Daoy (cell line): ENCODE measurements at regions not wholly inside any gene's neighbourhood (a gene's known extent, or its start where the extent isn't known, plus 50 kb on each side); places are given as distances from the start of the nearest gene placed in this dataset.
"Not testable (repeated sequence)": the region's sequence is repeated elsewhere in the genome, so short reads cannot be mapped to it uniquely, and the experiment has no call there.

Experiments used
- DNase-seq: peaks from one replicate; pipeline ENCODE4 v3.0.0-alpha.2; 2015; ENCODE audit warnings: low read depth

DNA sequence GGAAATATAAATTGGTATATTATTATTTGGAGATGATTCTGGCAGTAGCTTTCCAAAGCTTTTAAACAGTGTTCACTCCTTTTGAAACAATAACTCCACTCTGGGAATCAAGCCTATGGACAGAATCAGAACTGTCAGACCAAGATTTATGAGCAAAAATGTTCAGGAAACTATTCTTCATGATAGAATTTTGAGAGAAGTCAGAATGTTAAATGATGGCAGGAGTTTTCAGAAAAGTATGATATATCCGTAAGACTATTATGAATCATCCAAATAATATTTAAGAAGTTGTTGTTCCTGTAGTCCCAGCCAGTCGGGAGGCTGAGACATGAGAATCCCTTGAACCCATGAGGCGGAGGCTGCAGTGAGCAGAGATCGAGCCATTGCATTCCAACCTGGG, 50.5 kb upstream of the ADGRG2 start:
- DNase-seq, result no peak

DNA sequence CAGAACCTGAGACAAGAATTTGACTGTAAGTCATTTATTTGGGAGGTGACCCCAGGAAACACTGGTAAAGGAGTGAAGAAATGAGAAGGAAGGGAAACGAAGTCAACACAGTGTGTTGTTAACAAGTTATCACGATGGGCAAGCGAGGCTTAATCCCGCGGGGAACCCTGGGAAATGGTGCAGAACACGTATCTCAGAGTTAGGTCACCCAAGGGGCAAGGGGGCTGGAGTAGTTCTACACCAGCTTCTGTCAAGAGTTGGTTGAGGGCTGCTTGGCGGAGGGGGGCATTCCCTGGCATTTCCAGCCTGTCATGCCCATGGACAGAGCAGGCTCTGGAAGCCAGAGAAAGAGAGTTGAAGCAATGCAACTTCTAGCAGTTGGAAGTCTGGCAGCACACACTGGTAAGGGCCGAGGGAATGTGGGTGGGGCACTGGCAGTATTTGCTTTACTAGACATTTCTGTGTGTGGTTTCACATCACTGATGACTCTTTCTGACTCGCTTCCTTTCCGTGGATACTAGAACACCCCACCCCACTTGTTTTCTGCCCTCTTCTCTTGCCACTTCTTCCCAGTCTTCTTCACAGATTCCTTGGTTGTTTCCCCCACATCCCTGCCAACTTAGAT, 52.2 kb upstream of the ADGRG2 start:
- peak; percentile 58 for DNase-seq

- DNase-seq, result no peak
These were observed 54.8 kb upstream of the ADGRG2 start for GRCh38 chrX:19176901-19177630.

DNA sequence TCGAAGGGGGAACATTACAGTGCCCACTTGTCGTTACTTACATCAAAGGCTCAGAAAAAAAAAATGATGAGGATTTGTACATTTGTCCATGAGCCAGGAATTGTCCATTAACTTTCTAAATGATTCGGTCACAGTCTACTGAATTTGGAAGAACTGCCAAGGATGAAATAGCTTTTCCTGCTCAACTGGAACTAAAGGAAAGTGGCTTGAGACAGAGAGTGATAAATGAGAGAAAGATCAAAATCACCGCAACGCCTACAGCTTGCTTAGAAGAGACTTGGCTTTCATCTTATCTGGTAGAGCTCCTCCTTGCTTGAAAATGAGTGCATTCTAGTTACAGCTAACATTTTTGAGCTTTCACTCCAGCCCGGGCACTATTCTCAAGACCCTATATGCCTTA, 55.5 kb upstream of the ADGRG2 start:
- DNase-seq, result peak; percentile 11

DNA sequence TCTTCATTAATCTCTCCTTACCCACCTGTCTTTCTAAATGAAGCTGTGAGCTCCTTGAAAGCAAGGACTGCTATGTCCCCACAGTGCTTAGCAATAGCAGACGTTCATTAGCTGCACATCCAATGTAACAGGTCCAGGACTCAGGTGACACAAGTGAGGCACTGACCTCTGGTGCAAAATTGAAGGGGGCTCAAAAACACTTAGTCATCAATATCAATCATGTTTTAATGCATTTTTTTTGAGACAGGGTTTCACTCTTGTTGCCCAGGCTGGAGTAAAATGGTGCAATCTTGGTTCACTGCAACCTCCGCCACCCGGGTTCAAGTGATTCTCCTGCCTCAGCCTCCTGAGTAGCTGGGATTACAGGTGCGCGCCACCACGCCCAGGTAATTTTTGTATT, 56.1 kb upstream of the ADGRG2 start:
- no peak for DNase-seq

- no peak for DNase-seq
These were observed 57.1 kb upstream of the ADGRG2 start for GRCh38 chrX:19179389-19179788.

- DNase-seq, result no peak
These were observed 59.1 kb upstream of the ADGRG2 start for GRCh38 chrX:19181345-19181744.

DNA sequence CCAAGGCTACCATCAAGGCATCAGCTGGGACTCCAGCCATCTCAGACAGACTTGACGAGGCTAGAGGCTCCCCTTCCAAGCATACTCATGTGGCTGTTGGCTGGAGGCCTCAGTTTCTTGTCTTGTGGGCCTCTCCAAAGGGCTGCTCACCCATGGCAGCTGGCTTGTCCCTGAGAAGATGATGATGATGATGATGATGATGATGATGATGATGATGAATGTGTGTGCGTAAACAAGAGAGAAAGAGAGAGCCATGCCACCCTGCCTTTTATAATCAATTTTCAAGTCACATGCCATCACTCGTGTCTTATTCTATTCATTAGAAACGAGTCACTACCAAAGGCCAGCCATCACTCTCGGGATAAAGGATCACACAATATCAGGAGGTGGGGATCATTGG, 60.5 kb upstream of the ADGRG2 start:
- no peak for DNase-seq

DNA sequence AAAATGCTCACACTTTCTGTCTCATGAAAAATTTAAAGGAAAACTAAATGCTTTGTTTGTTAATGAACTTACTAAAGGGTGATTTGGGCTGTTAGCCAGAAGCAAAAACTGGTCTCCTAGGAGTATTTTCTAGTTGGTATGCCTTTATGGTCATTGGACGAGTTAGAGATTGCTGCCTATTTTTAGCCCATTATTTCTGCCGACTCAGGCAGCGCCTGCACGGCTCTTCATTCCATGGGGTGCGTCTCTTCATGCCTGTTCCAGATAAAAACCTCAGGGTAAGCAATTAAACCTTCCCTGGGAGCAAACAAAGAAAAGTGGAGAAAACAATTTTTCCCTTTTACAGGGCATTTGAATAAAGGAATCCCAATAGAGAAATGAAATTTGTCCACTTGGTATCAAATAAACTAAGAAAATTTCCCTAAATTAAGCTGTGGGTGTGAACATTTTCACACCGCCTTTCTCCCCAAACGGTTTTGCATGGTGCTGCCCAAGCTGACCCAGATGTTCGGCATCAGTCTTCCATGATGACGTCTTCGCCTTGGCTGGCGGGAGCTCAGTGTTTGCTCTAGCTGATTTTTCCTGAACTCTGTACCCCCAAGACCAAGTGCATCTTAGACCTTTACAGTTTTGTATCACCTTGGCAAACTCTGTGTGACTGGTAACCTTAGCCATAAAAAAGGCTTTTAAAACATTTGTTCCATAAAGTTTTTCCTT, 61.7 kb upstream of the ADGRG2 start:
- no peak for DNase-seq

DNA sequence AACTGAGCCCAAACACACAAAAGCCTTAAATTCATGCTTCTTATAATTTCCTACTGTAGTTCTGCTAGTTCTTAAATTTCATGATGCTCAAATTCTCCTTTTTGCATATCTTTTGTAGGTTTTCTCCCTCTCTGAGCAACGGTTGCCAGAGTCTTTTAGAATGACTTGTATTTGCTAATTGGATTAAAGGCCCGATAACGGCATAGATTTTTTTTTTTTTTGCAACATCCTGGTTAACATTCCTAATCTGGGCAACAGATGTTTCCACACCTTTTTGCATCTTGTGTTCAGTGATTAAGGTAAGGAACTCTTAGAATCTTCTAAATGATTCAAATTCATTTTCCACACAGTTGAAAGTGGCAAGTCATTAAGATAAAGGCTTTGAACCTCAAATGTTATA, 66.3 kb upstream of the ADGRG2 start:
- no peak for DNase-seq

GRCh38 chrX:19190902-19191301, 68.6 kb upstream of the ADGRG2 start:
- DNase-seq, result no peak

- DNase-seq, result no peak
These were observed 71.3 kb upstream of the ADGRG2 start for GRCh38 chrX:19193565-19193964.

GRCh38 chrX:19194285-19195242, 72.3 kb upstream of the ADGRG2 start:
- DNase-seq, result no peak

GRCh38 chrX:19195243-19195610, 73.0 kb upstream of the ADGRG2 start:
- peak; percentile 3 for DNase-seq

DNA sequence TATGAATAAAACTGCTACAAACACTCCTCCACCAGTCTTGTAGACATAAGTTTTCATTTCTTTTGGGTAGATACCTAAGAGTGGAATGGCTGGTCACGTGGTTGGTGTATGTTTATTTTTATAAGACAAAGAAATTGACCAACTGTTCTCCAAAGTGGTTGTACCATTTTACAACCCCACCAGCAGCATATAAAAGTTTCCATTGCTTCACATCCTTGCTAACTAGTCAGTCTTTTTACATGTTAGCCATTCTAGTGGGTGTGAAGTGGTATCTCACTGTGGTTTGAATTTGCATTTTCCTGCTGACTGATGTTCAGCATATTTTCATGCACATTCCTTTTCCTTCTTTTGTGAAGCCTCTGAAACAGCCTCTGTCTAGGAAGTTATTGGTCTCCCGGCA, 76.2 kb upstream of the ADGRG2 start:
- no peak for DNase-seq

- DNase-seq, result no peak
These were observed 79.9 kb upstream of the ADGRG2 start for GRCh38 chrX:19202171-19202570.

- no peak for DNase-seq
These were observed 82.4 kb upstream of the ADGRG2 start for GRCh38 chrX:19204636-19205035.

GRCh38 chrX:19212037-19212436, 89.8 kb upstream of the ADGRG2 start:
- DNase-seq, result no peak

DNA sequence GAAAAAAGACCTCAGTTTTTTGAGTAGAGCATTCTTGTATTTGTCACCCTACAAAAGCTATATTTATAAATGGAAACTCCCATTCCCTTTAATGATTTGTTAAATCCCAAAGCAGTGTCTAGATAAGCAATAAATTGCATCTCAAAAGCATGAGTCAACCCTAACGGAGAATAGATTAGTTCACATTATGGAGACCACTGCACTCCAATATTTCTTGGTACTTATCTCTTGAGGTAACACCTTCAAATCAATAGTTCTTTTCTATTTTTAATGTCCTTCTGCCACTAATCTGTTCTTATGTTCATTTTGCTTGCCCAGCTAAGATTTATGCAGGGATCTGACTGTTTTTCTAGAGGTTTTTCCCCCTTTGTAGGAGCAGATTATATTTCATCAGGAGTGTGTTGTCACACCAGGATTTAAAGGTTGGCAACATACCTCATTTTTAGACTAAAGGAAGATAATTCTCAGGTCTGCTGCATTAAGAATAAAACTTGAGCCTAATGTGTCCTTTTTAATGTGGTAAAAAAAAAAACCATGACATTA, 91.4 kb upstream of the ADGRG2 start:
- DNase-seq, result no peak

GRCh38 chrX:19214311-19214710, 92.0 kb upstream of the ADGRG2 start:
- DNase-seq, result no peak

DNA sequence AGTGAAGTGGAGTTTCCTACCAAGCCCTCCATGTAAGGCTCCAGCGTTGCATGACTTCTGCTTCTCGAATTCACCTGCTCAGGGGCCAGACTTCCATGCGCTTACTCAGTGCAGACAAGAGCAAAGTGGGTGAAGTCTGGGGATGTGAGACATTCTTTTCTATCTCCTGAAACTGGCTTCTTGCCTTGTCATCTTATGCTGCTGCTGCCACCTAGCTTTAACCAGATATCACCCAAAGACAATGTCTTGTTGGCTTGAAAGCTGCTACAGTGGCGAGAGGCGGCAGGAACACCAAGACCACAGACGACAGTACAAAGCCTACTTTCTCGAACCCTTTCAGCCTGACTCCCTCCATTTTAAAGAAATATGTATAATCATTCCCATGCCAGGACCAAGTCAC, 103.6 kb upstream of the ADGRG2 start:
- DNase-seq, result peak; percentile 10

GRCh38 chrX:19229896-19230295, 107.6 kb upstream of the ADGRG2 start:
- not testable (repeated sequence) for DNase-seq
